ENCODE measurements at regions not wholly inside any gene's neighbourhood (a gene's known extent, or its start where the extent isn't known, plus 50 kb on each side); places are given as distances from the start of the nearest gene placed in this dataset.

DNA sequence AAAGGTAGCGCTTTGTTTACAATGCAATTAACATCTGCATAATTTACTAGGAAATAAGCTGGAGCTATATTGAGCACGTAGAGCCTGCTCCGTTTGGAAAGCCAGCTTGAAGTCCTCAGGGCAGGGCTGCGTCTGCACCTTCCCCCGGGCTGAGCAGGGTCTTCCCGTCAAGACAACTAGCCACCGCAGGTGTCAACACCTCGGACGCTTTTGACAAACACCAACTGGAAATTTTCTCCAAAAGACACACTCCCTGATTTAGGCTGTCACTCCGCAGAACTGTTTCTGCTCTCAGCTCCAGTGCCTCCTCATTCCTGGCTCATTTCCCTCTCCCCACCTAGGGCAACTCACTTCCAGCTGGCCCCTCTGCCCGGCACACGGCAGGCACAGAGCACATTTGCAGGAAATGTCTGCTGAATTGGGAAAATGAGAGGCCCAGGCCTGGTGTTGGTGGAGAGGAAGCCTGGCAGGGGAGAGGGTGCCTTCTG, 170.3 kb downstream of the MAF start:
- TF ChIP-seq CTCF (IDR thresholded peaks at IDR 0.05) (no peak), NR3C1 (CRISPR knock-in tag; conservative IDR thresholded peaks at IDR 0.05; ENCODE audit: low read depth) (no peak), JUN (CRISPR knock-in tag; IDR thresholded peaks at IDR 0.05) (no peak), TEAD4 (CRISPR knock-in tag; IDR thresholded peaks at IDR 0.05) (no peak), CBFB (CRISPR knock-in tag; IDR thresholded peaks at IDR 0.05; ENCODE audit: low read depth) (no peak), E2F1 (CRISPR knock-in tag; IDR thresholded peaks at IDR 0.05) (no peak), ZNF317 (CRISPR knock-in tag; IDR thresholded peaks at IDR 0.05; ENCODE audit: borderline replicate concordance, low read depth) (no peak)
- TF ChIP-seq, protein P1, sequence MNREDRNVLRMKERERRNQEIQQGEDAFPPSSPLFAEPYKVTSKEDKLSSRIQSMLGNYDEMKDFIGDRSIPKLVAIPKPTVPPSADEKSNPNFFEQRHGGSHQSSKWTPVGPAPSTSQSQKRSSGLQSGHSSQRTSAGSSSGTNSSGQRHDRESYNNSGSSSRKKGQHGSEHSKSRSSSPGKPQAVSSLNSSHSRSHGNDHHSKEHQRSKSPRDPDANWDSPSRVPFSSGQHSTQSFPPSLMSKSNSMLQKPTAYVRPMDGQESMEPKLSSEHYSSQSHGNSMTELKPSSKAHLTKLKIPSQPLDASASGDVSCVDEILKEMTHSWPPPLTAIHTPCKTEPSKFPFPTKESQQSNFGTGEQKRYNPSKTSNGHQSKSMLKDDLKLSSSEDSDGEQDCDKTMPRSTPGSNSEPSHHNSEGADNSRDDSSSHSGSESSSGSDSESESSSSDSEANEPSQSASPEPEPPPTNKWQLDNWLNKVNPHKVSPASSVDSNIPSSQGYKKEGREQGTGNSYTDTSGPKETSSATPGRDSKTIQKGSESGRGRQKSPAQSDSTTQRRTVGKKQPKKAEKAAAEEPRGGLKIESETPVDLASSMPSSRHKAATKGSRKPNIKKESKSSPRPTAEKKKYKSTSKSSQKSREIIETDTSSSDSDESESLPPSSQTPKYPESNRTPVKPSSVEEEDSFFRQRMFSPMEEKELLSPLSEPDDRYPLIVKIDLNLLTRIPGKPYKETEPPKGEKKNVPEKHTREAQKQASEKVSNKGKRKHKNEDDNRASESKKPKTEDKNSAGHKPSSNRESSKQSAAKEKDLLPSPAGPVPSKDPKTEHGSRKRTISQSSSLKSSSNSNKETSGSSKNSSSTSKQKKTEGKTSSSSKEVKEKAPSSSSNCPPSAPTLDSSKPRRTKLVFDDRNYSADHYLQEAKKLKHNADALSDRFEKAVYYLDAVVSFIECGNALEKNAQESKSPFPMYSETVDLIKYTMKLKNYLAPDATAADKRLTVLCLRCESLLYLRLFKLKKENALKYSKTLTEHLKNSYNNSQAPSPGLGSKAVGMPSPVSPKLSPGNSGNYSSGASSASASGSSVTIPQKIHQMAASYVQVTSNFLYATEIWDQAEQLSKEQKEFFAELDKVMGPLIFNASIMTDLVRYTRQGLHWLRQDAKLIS (CRISPR knock-in tag; IDR thresholded peaks at IDR 0.05; ENCODE audit: borderline replicate concordance) = no peak
- TF ChIP-seq, protein P2, sequence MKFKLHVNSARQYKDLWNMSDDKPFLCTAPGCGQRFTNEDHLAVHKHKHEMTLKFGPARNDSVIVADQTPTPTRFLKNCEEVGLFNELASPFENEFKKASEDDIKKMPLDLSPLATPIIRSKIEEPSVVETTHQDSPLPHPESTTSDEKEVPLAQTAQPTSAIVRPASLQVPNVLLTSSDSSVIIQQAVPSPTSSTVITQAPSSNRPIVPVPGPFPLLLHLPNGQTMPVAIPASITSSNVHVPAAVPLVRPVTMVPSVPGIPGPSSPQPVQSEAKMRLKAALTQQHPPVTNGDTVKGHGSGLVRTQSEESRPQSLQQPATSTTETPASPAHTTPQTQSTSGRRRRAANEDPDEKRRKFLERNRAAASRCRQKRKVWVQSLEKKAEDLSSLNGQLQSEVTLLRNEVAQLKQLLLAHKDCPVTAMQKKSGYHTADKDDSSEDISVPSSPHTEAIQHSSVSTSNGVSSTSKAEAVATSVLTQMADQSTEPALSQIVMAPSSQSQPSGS (CRISPR knock-in tag; IDR thresholded peaks at IDR 0.05; ENCODE audit: borderline replicate concordance, low read depth) = no peak
- TF ChIP-seq, protein P3, sequence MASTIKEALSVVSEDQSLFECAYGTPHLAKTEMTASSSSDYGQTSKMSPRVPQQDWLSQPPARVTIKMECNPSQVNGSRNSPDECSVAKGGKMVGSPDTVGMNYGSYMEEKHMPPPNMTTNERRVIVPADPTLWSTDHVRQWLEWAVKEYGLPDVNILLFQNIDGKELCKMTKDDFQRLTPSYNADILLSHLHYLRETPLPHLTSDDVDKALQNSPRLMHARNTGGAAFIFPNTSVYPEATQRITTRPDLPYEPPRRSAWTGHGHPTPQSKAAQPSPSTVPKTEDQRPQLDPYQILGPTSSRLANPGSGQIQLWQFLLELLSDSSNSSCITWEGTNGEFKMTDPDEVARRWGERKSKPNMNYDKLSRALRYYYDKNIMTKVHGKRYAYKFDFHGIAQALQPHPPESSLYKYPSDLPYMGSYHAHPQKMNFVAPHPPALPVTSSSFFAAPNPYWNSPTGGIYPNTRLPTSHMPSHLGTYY (CRISPR knock-in tag; IDR thresholded peaks at IDR 0.05) = no peak
